HEK293T (cell line): ENCODE measurements at regions not wholly inside any gene's neighbourhood (a gene's known extent, or its start where the extent isn't known, plus 50 kb on each side); places are given as distances from the start of the nearest gene placed in this dataset.

Experiments used
- CTCF ChIA-PET: fragments of 350-600 bp; formaldehyde crosslinking; extraction: SDS; loops from one replicate; lab custom pipeline; 2021; ENCODE audit warnings: antibody characterized with exemption, inconsistent platforms; lab: Yijun Ruan, JAX
- POLR2A ChIA-PET: fragments of 350-600 bp; formaldehyde crosslinking; extraction: SDS; loops from one replicate; lab custom pipeline; 2020; ENCODE audit warnings: antibody characterized with exemption, inconsistent platforms; lab: Yijun Ruan, JAX
- DNase-seq: peaks from one replicate; pipeline ENCODE4 v3.0.0; 2012; ENCODE audit warnings: mixed read lengths; ENCODE audit errors: extremely low spot score
- ARNT ChIP-seq: fragments of 450-650 bp; IDR thresholded peaks from 2 replicates; pipeline ENCODE4 v1.6.1; 2017; ENCODE audit warnings: mild to moderate bottlenecking
- BHLHE40 ChIP-seq: fragments of 450-650 bp; IDR thresholded peaks from 2 replicates; pipeline ENCODE4 v1.6.1; 2016; ENCODE audit warnings: mild to moderate bottlenecking, moderate library complexity, borderline replicate concordance
- CTBP1 ChIP-seq: fragments of 450-650 bp; IDR thresholded peaks from 2 replicates; pipeline ENCODE4 v1.6.1; 2016; ENCODE audit warnings: borderline replicate concordance
- ELF4 ChIP-seq: fragments of 450-650 bp; IDR thresholded peaks from 2 replicates; pipeline ENCODE4 v1.6.1; 2017; ENCODE audit warnings: antibody characterized with exemption
- FOXA1 ChIP-seq: fragments of 450-650 bp; IDR thresholded peaks from 2 replicates; pipeline ENCODE4 v1.6.1; 2016; ENCODE audit warnings: mild to moderate bottlenecking
- FOXK2 ChIP-seq: fragments of 450-650 bp; IDR thresholded peaks from 2 replicates; pipeline ENCODE4 v1.6.1; 2016; ENCODE audit warnings: mild to moderate bottlenecking
- FOXM1 ChIP-seq: fragments of 450-650 bp; IDR thresholded peaks from 2 replicates; pipeline ENCODE4 v1.6.1; 2017; ENCODE audit warnings: mild to moderate bottlenecking, borderline replicate concordance
- HDGF ChIP-seq: fragments of 450-650 bp; IDR thresholded peaks from 2 replicates; pipeline ENCODE4 v1.6.1; 2017; ENCODE audit warnings: antibody characterized with exemption, borderline replicate concordance
- L3MBTL2 ChIP-seq: fragments of 450-650 bp; conservative IDR thresholded peaks from 2 replicates; pipeline ENCODE4 v1.6.1; 2016; ENCODE audit warnings: mild to moderate bottlenecking
- LEF1 ChIP-seq: fragments of 450-650 bp; IDR thresholded peaks from 2 replicates; pipeline ENCODE4 v1.6.1; 2017; ENCODE audit warnings: mild to moderate bottlenecking, borderline replicate concordance
- NFRKB ChIP-seq: fragments of 450-650 bp; IDR thresholded peaks from 2 replicates; pipeline ENCODE4 v1.6.1; 2016; ENCODE audit warnings: mild to moderate bottlenecking, moderate library complexity
- SP1 ChIP-seq: fragments of 450-650 bp; IDR thresholded peaks from 2 replicates; pipeline ENCODE4 v1.6.1; 2017
- SUZ12 ChIP-seq: fragments of 450-650 bp; IDR thresholded peaks from 2 replicates; pipeline ENCODE4 v1.6.1; 2016; ENCODE audit warnings: mild to moderate bottlenecking
- TARDBP ChIP-seq: fragments of 450-650 bp; IDR thresholded peaks from 2 replicates; pipeline ENCODE4 v1.6.1; 2016
- ZNF384 ChIP-seq: fragments of 450-650 bp; IDR thresholded peaks from 2 replicates; pipeline ENCODE4 v1.6.1; 2016
- TF ChIP-seq, protein P1 (sequence below): fragments of 450-650 bp; IDR thresholded peaks from 2 replicates; pipeline ENCODE4 v1.6.1; 2016

DNA sequence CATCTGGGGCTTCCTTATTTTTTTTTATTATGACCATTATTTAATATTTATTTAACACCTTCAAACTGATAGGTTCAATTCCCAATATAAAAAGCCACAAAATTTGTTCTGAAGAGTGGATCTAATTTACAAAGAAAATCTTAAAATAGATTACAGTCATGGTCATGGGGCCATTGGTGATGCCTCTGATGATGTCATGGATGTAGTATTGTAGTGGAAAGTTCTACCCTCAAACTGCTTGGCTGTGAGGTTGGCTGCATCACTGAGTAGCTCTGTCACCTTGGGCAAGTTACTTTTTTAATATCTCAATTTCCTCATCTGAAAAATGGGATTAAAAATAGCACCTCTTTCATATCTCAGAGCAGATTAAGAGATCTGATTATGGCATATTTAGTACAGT lies 128.5 kb downstream of the DKK1 start:
- no peak for DNase-seq
- ChIA-PET CTCF (no interaction called here), POLR2A (no interaction called here)
- TF ChIP-seq LEF1 (no peak), HDGF (no peak), SUZ12 (no peak), TARDBP (no peak), L3MBTL2 (no peak)

DNA sequence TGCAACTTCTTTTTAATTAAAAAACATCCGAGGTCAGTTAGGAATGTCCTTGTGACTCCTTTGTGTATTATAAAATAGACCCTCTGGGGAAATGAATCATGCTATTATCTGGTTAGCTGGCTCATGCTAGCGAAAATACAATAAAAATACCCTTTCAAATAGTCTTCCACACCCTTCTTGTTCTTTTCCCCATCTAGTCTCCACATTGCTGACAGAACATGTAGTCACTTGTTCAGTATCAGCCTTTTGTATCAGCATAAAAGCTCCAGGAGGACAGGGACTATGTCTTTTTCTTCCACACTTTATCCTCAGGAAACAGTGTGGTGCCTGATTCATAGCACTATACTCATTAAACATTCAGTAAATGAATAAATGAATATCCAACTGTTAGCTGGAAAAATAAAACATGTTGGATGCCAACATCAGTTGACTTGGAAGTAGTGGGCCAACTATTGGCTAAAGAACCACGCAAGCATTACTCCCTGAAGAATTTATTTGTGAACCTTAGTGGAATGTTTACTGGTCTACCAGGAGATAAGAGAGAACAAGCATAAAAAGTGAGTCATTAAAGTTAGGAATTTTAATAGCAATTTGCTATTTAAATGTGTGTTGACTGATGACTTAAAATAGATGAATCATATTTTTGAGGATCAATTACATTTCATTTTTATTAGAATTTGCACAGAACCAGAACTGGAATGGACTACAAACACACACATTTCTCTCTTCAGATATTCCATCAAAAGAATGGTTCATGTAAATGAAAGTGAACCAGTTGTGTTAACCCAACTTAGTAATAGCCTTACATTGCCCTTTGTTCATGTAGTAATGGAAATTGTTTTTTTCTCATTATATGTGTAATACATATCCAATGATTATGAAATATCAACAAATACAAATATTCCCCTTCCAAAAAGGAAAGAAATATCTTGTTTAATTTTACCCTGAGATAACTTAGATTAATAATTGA lies 129.6 kb downstream of the DKK1 start:
- ChIA-PET POLR2A (no interaction called here), CTCF (interaction anchor here (0.5 kb wide), 1 partner anchor 128 kb away, joined by 4 read pairs; no protein-coding TSS in a partner anchor)

DNA sequence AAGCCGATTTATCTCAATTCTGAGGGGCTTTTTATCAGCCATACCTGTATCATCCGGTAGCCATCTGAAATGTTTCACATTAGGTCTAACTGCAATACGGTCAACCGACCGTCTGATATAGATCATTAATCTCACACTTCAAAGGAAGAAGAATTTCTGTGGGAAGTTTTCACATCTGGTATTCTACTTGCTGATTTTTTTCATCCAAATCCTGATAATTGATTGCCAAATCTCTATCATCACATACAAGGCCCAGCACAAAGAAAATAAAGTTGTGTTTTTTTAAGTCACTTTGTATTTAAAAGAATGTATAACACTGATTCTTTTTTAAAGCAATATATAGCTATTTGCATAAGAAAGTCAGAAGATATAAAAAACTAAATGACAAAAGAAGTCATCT lies 132.3 kb downstream of the DKK1 start:
- TF ChIP-seq SUZ12 (no peak), FOXK2 (no peak), ZNF384 (no peak), ELF4 (no peak), NFRKB (no peak), TARDBP (no peak), L3MBTL2 (no peak), SP1 (no peak), CTBP1 (no peak), BHLHE40 (no peak), ARNT (no peak), FOXM1 (no peak), HDGF (no peak), LEF1 (no peak), FOXA1 (no peak)
- TF ChIP-seq, protein P1, sequence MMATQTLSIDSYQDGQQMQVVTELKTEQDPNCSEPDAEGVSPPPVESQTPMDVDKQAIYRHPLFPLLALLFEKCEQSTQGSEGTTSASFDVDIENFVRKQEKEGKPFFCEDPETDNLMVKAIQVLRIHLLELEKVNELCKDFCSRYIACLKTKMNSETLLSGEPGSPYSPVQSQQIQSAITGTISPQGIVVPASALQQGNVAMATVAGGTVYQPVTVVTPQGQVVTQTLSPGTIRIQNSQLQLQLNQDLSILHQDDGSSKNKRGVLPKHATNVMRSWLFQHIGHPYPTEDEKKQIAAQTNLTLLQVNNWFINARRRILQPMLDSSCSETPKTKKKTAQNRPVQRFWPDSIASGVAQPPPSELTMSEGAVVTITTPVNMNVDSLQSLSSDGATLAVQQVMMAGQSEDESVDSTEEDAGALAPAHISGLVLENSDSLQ: no peak
- ChIA-PET CTCF (interaction anchor here (1.6 kb wide), 1 partner anchor 139 kb away, joined by 3 read pairs; no protein-coding TSS in a partner anchor), POLR2A (no interaction called here)
- no peak for DNase-seq

More for the DNA sequence above, 129.6 kb downstream of the DKK1 start:
- no peak for DNase-seq
- TF ChIP-seq HDGF (no peak), SUZ12 (no peak), SP1 (no peak), L3MBTL2 (no peak), TARDBP (no peak), FOXA1 (no peak), LEF1 (no peak), CTBP1 (no peak), FOXK2 (no peak), ZNF384 (no peak), ARNT (no peak), FOXM1 (no peak), ELF4 (no peak), NFRKB (no peak)
- TF ChIP-seq, protein P1: no peak

DNA sequence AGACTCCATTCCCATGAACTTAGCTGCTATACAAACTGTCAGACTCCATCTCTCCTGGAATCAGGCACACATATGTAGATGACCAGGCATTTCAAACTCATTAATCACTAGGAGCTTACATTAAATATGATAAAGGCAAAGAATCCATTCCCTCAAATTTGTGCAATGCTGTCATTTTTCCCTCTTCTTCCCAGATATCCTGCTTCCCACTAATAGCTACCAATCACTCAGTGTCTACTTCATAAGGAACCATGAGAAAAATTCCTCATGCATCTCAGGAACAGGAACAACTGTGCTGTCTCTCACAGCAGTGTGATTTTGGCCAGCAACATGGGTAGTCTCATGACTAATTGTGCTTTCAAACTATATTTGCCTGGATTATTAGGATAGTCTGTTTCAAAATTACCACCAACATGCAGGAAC lies 133.9 kb downstream of the DKK1 start:
- TF ChIP-seq FOXA1: no peak
- TF ChIP-seq ELF4: no peak
- no peak for TF ChIP-seq NFRKB
- no peak for TF ChIP-seq FOXK2
- no peak for TF ChIP-seq TARDBP
- TF ChIP-seq, protein P1: no peak
- no peak for TF ChIP-seq LEF1
- TF ChIP-seq L3MBTL2: no peak
- no peak for TF ChIP-seq FOXM1
- no peak for TF ChIP-seq BHLHE40
- no peak for TF ChIP-seq ARNT
- no peak for TF ChIP-seq ZNF384
- ChIA-PET CTCF (interaction anchor here (0.6 to 1.6 kb wide), 2 partner anchors 18 to 140 kb away, joined by 3 read pairs; no protein-coding TSS in a partner anchor), POLR2A (no interaction called here)
- no peak for DNase-seq

DNA sequence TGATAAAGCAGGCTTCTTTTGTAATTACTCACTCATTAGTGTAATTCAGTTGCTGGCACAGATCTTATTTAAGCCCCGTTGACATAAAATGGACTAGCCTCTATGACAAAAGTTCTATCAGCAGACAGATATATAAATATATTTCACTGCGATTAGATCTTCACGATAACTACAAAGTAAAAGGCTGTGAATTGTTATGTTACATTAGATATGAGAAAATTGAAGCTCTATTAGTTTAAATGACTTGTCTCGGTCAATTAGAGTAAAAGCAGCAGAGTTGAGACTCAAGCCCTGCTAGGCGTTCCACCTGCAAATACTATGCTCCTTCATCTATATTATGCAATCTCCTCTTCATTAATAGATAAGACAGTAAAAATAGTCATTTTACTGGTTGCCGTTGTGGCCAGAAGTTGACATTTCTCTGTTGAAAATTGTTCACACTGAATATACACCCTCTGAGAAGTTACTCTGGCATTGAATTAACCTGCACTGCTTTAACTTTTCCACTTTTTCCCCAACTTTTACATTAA lies 136.7 kb downstream of the DKK1 start:
- CTCF ChIA-PET: no interaction called here
- TF ChIP-seq HDGF (no peak), ARNT (no peak), L3MBTL2 (no peak), BHLHE40 (no peak), ELF4 (no peak), LEF1 (no peak), FOXA1 (no peak), SP1 (no peak), FOXM1 (no peak), SUZ12 (no peak), NFRKB (no peak), FOXK2 (no peak)
- POLR2A ChIA-PET: no interaction called here
- DNase-seq: no peak

DNA sequence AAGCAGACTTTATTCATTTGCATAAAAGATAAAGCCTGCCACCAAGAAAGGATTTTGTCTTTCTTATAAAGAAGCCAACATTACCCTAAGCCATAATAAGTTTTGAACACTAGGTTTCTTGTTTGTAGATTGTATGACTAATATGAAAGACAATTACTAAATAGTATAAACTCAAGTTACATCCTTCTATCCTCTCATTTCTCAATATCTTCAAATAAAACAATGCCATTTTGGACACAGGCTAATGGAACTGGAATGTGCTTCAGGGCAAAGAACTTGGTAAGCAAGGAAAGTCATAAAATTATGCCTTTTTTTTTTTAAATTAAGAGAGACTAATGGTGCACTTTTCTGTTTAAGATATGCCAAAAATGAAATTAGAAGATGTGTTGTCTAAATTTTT lies 137.7 kb downstream of the DKK1 start:
- CTCF ChIA-PET: no interaction called here
- DNase-seq: no peak
- POLR2A ChIA-PET: no interaction called here
- TF ChIP-seq TARDBP: no peak
